Stimulated activated CD8-positive, alpha-beta memory T cell treated with anti-CD3 and anti-CD28 coated beads, Interleukin-12 subunit alpha, Interleukin-12 subunit beta, amount 100 ng/mL, for 1 hour (primary cell): ENCODE measurements at regions not wholly inside any gene's neighbourhood (a gene's known extent, or its start where the extent isn't known, plus 50 kb on each side); places are given as distances from the start of the nearest gene placed in this dataset.
"Not testable (repeated sequence)": the region's sequence is repeated elsewhere in the genome, so short reads cannot be mapped to it uniquely, and the experiment has no call there.

Source experiments
- DNase-seq: peaks from one replicate; pipeline ENCODE4 v3.0.0-alpha.2; 2020; ENCODE audit warnings: low read depth

DNA sequence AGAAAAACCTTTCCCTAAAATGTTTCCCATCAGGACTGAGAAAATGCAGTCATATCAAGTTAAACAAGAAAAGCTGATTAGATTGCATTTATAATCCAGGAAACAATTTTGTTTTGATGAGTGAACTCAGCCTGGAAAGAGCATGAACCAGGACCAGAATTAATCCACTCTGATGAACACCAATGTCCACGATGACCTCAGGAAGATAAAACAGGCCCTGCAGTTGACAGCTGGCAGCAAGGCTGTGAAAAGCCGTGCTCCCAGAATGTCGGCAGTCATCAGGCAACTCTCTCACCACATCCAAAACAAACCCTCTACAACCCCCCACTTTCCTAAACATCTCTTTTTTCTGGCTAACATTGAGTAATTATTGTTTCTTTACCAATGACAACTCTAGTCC, 74.0 kb upstream of the PROKR2 start:
- no peak for DNase-seq

DNA sequence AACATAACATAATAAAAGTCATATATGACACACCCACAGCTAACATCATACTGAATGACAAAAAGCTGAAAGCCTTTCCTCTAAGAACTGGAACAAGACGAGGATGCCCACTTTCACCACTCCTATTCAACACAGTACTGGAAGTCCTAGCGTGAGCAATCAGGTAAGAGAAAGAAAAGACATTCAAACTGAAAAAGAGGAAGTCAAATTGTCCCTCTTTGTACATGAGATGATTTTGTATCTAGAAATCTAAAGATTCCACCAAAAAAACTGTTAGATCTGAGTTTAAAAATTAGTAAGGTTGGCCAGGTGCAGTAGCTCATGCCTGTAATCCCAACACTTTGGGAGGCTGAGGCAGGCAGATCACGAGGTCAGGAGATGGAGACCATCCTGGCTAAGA, 70.1 kb upstream of the PROKR2 start:
- DNase-seq = not testable (repeated sequence)

DNA sequence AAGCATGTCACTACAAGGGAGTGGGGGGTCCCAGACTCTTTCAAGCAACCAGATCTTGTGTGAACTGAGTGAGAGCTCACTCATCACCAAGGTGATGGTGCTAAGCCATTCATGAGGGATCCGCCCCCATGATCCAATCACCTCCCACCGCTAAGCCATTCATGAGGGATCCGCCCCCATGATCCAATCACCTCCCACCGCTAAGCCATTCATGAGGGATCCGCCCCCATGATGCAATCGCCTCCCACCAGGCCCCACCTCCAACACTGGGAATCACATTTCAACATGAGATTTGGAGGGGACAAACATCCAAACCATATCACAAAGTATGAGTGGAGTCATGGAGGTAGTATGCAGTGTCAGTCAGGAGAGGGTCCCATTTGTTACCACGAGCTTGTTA, 64.8 kb upstream of the PROKR2 start:
- not testable (repeated sequence) for DNase-seq

DNA sequence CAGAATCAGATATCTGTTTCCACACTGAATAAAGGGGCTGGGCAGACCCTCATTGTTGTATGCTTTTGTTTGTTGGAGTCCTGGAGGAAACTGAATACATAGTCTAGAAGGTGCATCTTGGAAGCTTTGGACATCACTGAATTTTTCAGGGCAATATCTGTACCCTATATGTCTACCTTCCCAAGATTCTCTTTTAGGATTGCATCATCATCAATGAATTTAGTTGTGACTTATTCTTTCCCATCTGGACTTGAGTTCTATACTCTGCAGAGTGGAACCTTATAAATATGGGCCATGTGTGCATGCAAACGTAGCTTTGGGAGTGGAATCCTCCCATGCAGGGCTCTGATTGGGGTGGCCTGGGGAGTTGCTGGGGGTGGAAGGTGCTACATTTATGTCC, 60.7 kb upstream of the PROKR2 start:
- DNase-seq = no peak

DNA sequence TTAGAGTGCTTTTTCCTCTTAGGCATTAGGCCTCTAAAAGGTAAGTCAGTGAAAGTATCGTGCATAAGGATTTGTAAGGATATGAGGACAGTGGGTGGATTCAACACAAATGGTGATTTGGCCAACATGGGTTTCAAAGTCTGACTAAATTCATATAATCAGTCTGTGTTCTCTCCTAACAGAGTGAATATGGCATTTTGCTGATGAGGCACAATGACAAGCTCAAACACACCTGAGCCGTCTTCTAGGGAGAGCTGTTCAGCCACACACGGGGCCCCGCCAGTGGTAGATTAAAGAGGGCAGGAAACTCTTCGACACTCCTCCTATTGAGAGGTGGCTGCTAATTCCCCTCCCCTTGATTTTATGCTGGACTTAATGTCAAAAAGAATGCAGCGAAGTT, 59.5 kb upstream of the PROKR2 start:
- DNase-seq = no peak

DNA sequence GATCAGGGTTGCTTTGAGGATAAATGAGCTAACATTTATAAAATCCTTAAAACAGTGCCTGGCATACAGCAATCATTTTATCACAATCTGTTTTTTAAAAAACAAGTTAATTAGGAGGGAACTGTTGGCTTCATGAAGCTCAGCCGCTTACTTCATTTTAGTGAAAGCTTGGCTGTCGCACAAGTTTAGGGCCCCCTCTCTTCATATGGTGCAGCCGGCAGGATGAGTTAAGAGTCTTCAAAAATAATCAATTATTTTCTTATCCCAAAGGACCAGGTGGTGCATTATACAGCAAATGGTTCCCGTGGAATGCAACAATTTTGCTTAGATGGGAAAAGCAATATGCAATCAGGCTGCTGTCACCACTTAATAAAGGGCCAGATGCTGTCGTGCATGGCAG, 57.4 kb upstream of the PROKR2 start:
- DNase-seq = no peak

DNA sequence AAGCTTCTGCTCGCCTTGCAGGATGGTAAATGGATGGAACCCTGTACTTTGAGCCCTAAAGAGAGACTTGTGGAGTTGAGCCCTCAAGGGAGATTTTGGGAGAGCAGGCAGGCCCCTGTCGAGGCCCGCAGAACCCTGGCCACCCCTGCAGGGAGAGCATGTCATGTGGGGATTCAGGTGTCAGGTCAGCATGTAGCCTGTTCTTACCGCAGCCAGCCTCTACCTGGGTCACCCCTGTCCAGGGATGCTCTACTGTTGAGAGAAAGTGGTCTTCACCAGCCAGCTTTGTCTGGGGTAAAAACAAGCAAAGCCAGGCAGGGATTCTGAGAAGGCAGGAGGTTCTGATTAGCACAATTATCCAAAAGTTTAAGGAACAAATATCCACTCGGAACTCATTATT, 55.6 kb upstream of the PROKR2 start:
- DNase-seq = no peak

DNA sequence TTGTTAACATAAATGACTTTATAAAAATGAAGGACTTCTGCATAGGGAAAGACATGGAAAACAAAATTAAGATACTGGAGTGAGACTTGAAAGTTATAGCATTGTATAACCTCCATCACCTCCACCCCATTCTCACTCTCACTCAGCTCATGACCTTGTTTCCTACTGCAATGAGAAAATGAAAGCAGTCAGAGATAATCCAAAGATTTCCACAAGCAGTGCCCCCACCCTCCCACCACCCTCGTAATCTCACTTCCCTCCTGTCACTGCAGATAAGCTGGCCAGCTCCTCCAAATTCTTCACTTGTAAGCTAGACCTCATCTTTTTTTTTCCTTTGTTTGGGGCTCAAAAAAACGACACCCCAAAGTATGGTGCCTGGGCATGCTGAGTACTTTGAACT, 52.9 kb upstream of the PROKR2 start:
- DNase-seq = no peak
